CD4-positive, alpha-beta memory T cell (primary cell): ENCODE measurements at regions not wholly inside any gene's neighbourhood (a gene's known extent, or its start where the extent isn't known, plus 50 kb on each side); places are given as distances from the start of the nearest gene placed in this dataset.

Source experiments
- CTCF ChIA-PET: fragments of 350-600 bp; sonication (Branson Sonifier 250); formaldehyde crosslinking; loops from one replicate; lab custom pipeline; 2021; ENCODE audit warnings: inconsistent platforms; ENCODE audit not compliant: partially characterized antibody; lab: Charles Lee
- POLR2A ChIA-PET: fragments of 350-600 bp; sonication (Branson Sonifier 250); formaldehyde crosslinking; loops from one replicate; lab custom pipeline; 2021; ENCODE audit not compliant: partially characterized antibody; lab: Charles Lee
- DNase-seq, 5 donors: peaks; one replicate each; pipeline versions ENCODE4 v3.0.0 to v3.0.0-alpha.2; 2020 to 2022; ENCODE audit warnings: mixed read lengths in 1 of 5
- H3K27ac ChIP-seq: one replicate; pipeline ENCODE4 v1.7.0; 2013; ENCODE audit warnings: low read depth, low read length
- H3K27me3 ChIP-seq: 2 replicates; pipeline ENCODE4 v1.7.0; 2013; ENCODE audit warnings: mild to moderate bottlenecking, low read length, moderate library complexity; ENCODE audit not compliant: insufficient read depth
- H3K36me3 ChIP-seq: 2 replicates; pipeline ENCODE4 v1.7.0; 2013; ENCODE audit warnings: mild to moderate bottlenecking, low read length, moderate library complexity; ENCODE audit not compliant: insufficient read depth
- H3K4me1 ChIP-seq: 2 replicates; pipeline ENCODE4 v1.7.0; 2013; ENCODE audit warnings: mild to moderate bottlenecking, low read length, moderate library complexity; ENCODE audit not compliant: insufficient read depth
- H3K4me3 ChIP-seq, 2 donors: one replicate each; pipeline ENCODE4 v1.7.0; 2013; ENCODE audit warnings: low read length in 2 of 2, mild to moderate bottlenecking in 1 of 2
- H3K9me3 ChIP-seq, 2 donors: one replicate each; pipeline ENCODE4 v1.7.0; 2013; ENCODE audit warnings: low read length in 2 of 2, control low read depth in 1 of 2; ENCODE audit not compliant: control insufficient read depth in 1 of 2
- H3K27ac Mint-ChIP-seq, 7 donors: one replicate each; pipeline ENCODE4 v1.8.0; 2020 to 2021; ENCODE audit warnings: mixed read lengths in 7 of 7, mild to moderate bottlenecking in 6 of 7, inconsistent platforms in 3 of 7, moderate library complexity in 3 of 7
- H3K27me3 Mint-ChIP-seq, 2 donors: one replicate each; pipeline ENCODE4 v1.8.0; 2020 to 2021; ENCODE audit warnings: mixed read lengths in 2 of 2
- H3K36me3 Mint-ChIP-seq, 2 donors: one replicate each; pipeline ENCODE4 v1.8.0; 2020 to 2021; ENCODE audit warnings: mixed read lengths in 2 of 2, inconsistent platforms in 1 of 2, mild to moderate bottlenecking in 1 of 2
- H3K4me1 Mint-ChIP-seq, 4 donors: one replicate each; pipeline ENCODE4 v1.8.0; 2020 to 2021; ENCODE audit warnings: mixed read lengths in 4 of 4, mild to moderate bottlenecking in 1 of 4
- H3K4me3 Mint-ChIP-seq, 8 donors: one replicate each; pipeline ENCODE4 v1.8.0; 2020 to 2021; ENCODE audit warnings: mixed read lengths in 8 of 8, mild to moderate bottlenecking in 7 of 8, moderate library complexity in 6 of 8, inconsistent platforms in 3 of 8
- H3K9me3 Mint-ChIP-seq, 8 donors: one replicate each; pipeline ENCODE4 v1.8.0; 2020 to 2021; ENCODE audit warnings: mixed read lengths in 8 of 8, mild to moderate bottlenecking in 5 of 8, inconsistent platforms in 3 of 8, moderate library complexity in 1 of 8
- intact Hi-C: fragments of 100-400 bp; cut with micrococcal nuclease; formaldehyde crosslinking; loops from one replicate; pipeline ENCODE4 v1.15.1; 2023

DNA sequence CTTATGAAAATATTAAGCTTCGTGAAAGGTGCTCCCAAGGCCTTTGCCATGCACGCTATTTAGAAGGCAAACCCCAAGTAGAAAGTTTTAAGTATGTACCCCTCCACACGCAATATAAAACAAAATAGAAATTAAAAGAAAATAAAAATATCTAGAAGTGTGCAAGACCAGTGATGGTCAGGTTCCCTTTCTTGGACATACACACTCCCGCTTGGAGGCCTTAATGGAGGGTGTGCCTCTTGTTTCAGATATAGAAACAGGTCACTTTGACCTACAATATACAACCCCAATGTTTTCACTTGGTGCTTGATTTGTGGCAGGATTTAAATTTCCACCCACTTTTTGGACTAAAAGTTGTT lies 127.4 kb upstream of the STC2 start:
- intact Hi-C loops = no loop called here
- no peaks in the 10 kb centered on the region for H3K4me1 ChIP-seq
- ChIA-PET CTCF (no interaction called here), POLR2A (no interaction called here)
- Mint-ChIP-seq H3K36me3 (no peaks in the 10 kb centered on the region), H3K27ac (no peak overlapping the region), H3K4me1 (no peaks in the 10 kb centered on the region), H3K4me3 (no peak overlapping the region), H3K9me3 (peaks cover 0 to 2% (median 0%) of the 10 kb centered on the region in 8 donors), H3K27me3 (peaks cover 0 to 1% of the 10 kb centered on the region in 2 donors)
- no peak overlapping the region for H3K4me3 ChIP-seq
- no peak for DNase-seq
- H3K36me3 ChIP-seq = no peaks in the 10 kb centered on the region
- H3K27me3 ChIP-seq = no peaks in the 10 kb centered on the region
- H3K27ac ChIP-seq = no peak overlapping the region
- H3K9me3 ChIP-seq = no peaks in the 10 kb centered on the region

GRCh38 chr5:173454736-173455598 lies 126.8 kb upstream of the STC2 start:
- ChIA-PET CTCF (no interaction called here), POLR2A (no interaction called here)
- H3K4me3 Mint-ChIP-seq = no peak overlapping the region
- intact Hi-C loops = no loop called here
- no peak overlapping the region for H3K27ac Mint-ChIP-seq
- Histone ChIP-seq H3K27ac (no peak overlapping the region), H3K4me3 (no peak overlapping the region), H3K9me3 (no peaks in the 10 kb centered on the region), H3K36me3 (no peaks in the 10 kb centered on the region), H3K27me3 (no peaks in the 10 kb centered on the region), H3K4me1 (no peaks in the 10 kb centered on the region)
- H3K27me3 Mint-ChIP-seq = peaks cover 0 to 1% of the 10 kb centered on the region in 2 donors
- DNase-seq = no peak
- no peaks in the 10 kb centered on the region for H3K36me3 Mint-ChIP-seq
- H3K4me1 Mint-ChIP-seq = no peaks in the 10 kb centered on the region
- peaks cover 0 to 2% (median 0%) of the 10 kb centered on the region in 8 donors for H3K9me3 Mint-ChIP-seq

GRCh38 chr5:173454361-173454735 lies 126.1 kb upstream of the STC2 start:
- no peak overlapping the region for H3K27ac Mint-ChIP-seq
- peaks cover 0 to 1% of the 10 kb centered on the region in 2 donors for H3K27me3 Mint-ChIP-seq
- H3K9me3 Mint-ChIP-seq = peaks cover 0 to 2% (median 0%) of the 10 kb centered on the region in 8 donors

DNA sequence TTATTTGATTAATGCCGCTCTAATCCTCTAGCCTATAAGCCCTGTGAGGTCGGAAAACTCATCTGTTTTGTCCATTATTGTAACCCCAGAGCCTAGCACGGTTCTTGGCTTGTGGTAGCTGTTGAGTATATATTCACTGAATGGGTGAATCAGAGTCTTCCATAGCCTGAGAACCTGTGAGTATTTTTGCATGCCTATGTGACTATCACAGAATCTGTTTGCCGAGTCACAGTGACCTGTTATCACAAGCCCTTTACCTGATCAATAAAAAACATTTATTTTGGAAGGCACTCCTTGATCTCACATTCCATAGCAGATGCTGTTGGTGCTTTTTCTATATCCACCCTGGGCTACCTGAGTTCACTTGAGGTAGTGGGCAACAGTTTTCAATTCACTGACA lies 125.0 kb upstream of the STC2 start:
- H3K4me3 ChIP-seq = no peak overlapping the region
- no peaks in the 10 kb centered on the region for H3K4me1 ChIP-seq
- DNase-seq = no peak
- no peaks in the 10 kb centered on the region for H3K27me3 ChIP-seq
- H3K27ac ChIP-seq = no peak overlapping the region
- no peak overlapping the region for H3K27ac Mint-ChIP-seq
- intact Hi-C loops = no loop called here
- no peaks in the 10 kb centered on the region for H3K36me3 ChIP-seq
- POLR2A ChIA-PET = no interaction called here
- H3K36me3 Mint-ChIP-seq = no peaks in the 10 kb centered on the region
- peaks cover 0 to 2% (median 0%) of the 10 kb centered on the region in 8 donors for H3K9me3 Mint-ChIP-seq
- H3K9me3 ChIP-seq = no peaks in the 10 kb centered on the region
- peaks cover 0 to 1% of the 10 kb centered on the region in 2 donors for H3K27me3 Mint-ChIP-seq
- CTCF ChIA-PET = no interaction called here
- H3K4me1 Mint-ChIP-seq = no peaks in the 10 kb centered on the region
- H3K4me3 Mint-ChIP-seq = no peak overlapping the region

More at GRCh38 chr5:173454361-173454735, 126.1 kb upstream of the STC2 start:
- no peaks in the 10 kb centered on the region for H3K36me3 Mint-ChIP-seq
- Histone ChIP-seq H3K27me3 (no peaks in the 10 kb centered on the region), H3K9me3 (no peaks in the 10 kb centered on the region), H3K4me3 (no peak overlapping the region), H3K27ac (no peak overlapping the region), H3K36me3 (no peaks in the 10 kb centered on the region), H3K4me1 (no peaks in the 10 kb centered on the region)
- POLR2A ChIA-PET = no interaction called here
- CTCF ChIA-PET = no interaction called here
- H3K4me3 Mint-ChIP-seq = no peak overlapping the region
- DNase-seq = no peak
- H3K4me1 Mint-ChIP-seq = no peaks in the 10 kb centered on the region
- intact Hi-C loops = no loop called here

DNA sequence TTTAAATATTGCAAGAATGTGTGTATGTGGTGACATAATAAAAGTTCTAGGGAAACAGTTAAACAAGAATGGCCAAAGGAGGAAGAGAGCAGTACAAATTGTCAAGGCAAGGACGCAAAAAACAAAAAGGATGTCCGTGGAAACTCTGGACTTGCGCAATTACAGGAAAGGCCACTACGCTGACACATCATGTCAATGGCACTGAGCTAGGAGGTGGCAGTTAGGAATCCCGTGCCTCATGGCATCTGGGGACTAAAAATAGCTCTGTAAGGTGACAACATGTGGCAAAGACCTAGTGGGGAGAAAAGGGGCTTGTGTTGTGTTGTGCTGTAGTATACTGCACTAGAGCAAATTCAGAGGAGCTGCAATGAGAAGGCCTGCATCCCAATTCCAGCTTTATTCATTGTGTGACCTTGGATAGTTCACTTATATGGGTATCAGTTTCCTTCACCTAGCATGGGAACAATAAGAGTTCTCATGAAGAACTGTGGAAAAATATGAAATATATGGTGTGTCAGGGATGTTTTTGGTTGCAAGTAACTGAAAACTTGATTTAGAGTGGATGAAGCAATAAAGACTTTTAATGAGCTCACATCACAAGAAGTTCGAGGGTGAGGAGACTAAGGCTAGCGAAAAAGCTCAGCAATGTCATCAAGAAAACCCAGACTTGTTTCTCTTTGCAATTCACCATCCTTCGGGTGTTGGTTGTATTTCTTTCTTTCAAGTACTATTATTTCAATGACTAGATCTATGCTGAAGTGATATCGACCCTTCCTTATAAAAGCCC lies 124.1 kb upstream of the STC2 start:
- Mint-ChIP-seq H3K27me3 (peaks cover 0 to 1% of the 10 kb centered on the region in 2 donors), H3K4me1 (no peaks in the 10 kb centered on the region), H3K9me3 (peaks cover 0 to 2% (median 0%) of the 10 kb centered on the region in 8 donors), H3K27ac (no peak overlapping the region), H3K4me3 (no peak overlapping the region), H3K36me3 (no peaks in the 10 kb centered on the region)
- no peak for DNase-seq
- no peaks in the 10 kb centered on the region for H3K27me3 ChIP-seq
- H3K4me1 ChIP-seq = no peaks in the 10 kb centered on the region
- no peaks in the 10 kb centered on the region for H3K9me3 ChIP-seq
- no peaks in the 10 kb centered on the region for H3K36me3 ChIP-seq
- ChIA-PET CTCF (no interaction called here), POLR2A (no interaction called here)
- intact Hi-C loops = no loop called here
- H3K4me3 ChIP-seq = no peak overlapping the region
- H3K27ac ChIP-seq = no peak overlapping the region

- no peaks in the 10 kb centered on the region for H3K27me3 Mint-ChIP-seq
- Histone ChIP-seq H3K27me3 (no peaks in the 10 kb centered on the region), H3K4me1 (no peaks in the 10 kb centered on the region), H3K36me3 (no peaks in the 10 kb centered on the region), H3K4me3 (no peak overlapping the region), H3K27ac (no peak overlapping the region), H3K9me3 (no peaks in the 10 kb centered on the region)
- H3K4me1 Mint-ChIP-seq = no peaks in the 10 kb centered on the region
- no peaks in the 10 kb centered on the region for H3K36me3 Mint-ChIP-seq
- ChIA-PET POLR2A (no interaction called here), CTCF (no interaction called here)
- DNase-seq = no peak
- no peak overlapping the region for H3K4me3 Mint-ChIP-seq
- peaks cover 0 to 2% (median 0%) of the 10 kb centered on the region in 8 donors for H3K9me3 Mint-ChIP-seq
- intact Hi-C loops = no loop called here
- no peak overlapping the region for H3K27ac Mint-ChIP-seq
Measured at GRCh38 chr5:173451651-173452050, 123.4 kb upstream of the STC2 start.

- H3K27ac Mint-ChIP-seq = no peak overlapping the region
- H3K36me3 ChIP-seq = no peaks in the 10 kb centered on the region
- intact Hi-C loops = no loop called here
- H3K4me3 ChIP-seq = no peak overlapping the region
- ChIA-PET POLR2A (no interaction called here), CTCF (no interaction called here)
- H3K36me3 Mint-ChIP-seq = no peaks in the 10 kb centered on the region
- no peak overlapping the region for H3K4me3 Mint-ChIP-seq
- DNase-seq = no peak
- no peaks in the 10 kb centered on the region for H3K27me3 Mint-ChIP-seq
- H3K4me1 ChIP-seq = no peaks in the 10 kb centered on the region
- H3K9me3 Mint-ChIP-seq = peaks cover 0 to 2% (median 0%) of the 10 kb centered on the region in 8 donors
- no peak overlapping the region for H3K27ac ChIP-seq
- H3K9me3 ChIP-seq = no peaks in the 10 kb centered on the region
- H3K27me3 ChIP-seq = no peaks in the 10 kb centered on the region
- H3K4me1 Mint-ChIP-seq = no peaks in the 10 kb centered on the region
Measured at GRCh38 chr5:173451031-173451430, 122.8 kb upstream of the STC2 start.
